ENCODE measurements at regions not wholly inside any gene's neighbourhood (a gene's known extent, or its start where the extent isn't known, plus 50 kb on each side); places are given as distances from the start of the nearest gene placed in this dataset.
"Not testable (repeated sequence)": the region's sequence is repeated elsewhere in the genome, so short reads cannot be mapped to it uniquely, and the experiment has no call there.

- Histone ChIP-seq H3K9ac (ENCODE audit: low read depth, low read length, poor library complexity, severe bottlenecking) (no peak overlapping the region), H3K27me3 (ENCODE audit: insufficient read depth, low read length, poor library complexity, severe bottlenecking) (no peaks in the 10 kb centered on the region), H3F3A (ENCODE audit: low read depth) (no peaks in the 10 kb centered on the region), H3K4me1 (ENCODE audit: insufficient read depth, low read length, poor library complexity, severe bottlenecking) (no peaks in the 10 kb centered on the region), H3K9me2 (replicated peaks; ENCODE audit: low read depth, low read length) (no peaks in the 10 kb centered on the region), H3K9me3 (ENCODE audit: insufficient read depth, low read depth, low read length) (no peaks in the 10 kb centered on the region), H4K20me1 (ENCODE audit: insufficient read depth, low read length, poor library complexity, severe bottlenecking) (no peaks in the 10 kb centered on the region), H3K79me2 (ENCODE audit: insufficient read depth, low read length) (no peaks in the 10 kb centered on the region), H3K4me2 (ENCODE audit: low read depth, low read length, poor library complexity, severe bottlenecking) (no peak overlapping the region), H2AFZ (ENCODE audit: low read length) (no peak overlapping the region), H3K36me3 (ENCODE audit: insufficient read depth, low read length) (no peaks in the 10 kb centered on the region), H3K4me3 (ENCODE audit: low read length, poor library complexity, severe bottlenecking) (no peak overlapping the region)
- no peak for TF ChIP-seq CTCF (conservative IDR thresholded peaks at IDR 0.05; ENCODE audit: low read length)
- no peak for TF ChIP-seq EZH2phosphoT487 (IDR thresholded peaks at IDR 0.05; ENCODE audit: borderline replicate concordance)
These were observed 74.0 kb downstream of the IGLL5 start for GRCh38 chr22:22961574-22961973.

- no peaks in the 10 kb centered on the region for H4K20me1 ChIP-seq (ENCODE audit: insufficient read depth, low read length, poor library complexity, severe bottlenecking)
- H3K9me2 ChIP-seq (replicated peaks; ENCODE audit: low read depth, low read length) = no peaks in the 10 kb centered on the region
- no peaks in the 10 kb centered on the region for H3F3A ChIP-seq (ENCODE audit: low read depth)
- H3K27me3 ChIP-seq (ENCODE audit: insufficient read depth, low read length, poor library complexity, severe bottlenecking) = no peaks in the 10 kb centered on the region
- no peaks in the 10 kb centered on the region for H3K36me3 ChIP-seq (ENCODE audit: insufficient read depth, low read length)
- H3K9ac ChIP-seq (ENCODE audit: low read depth, low read length, poor library complexity, severe bottlenecking) = no peak overlapping the region
- H2AFZ ChIP-seq (ENCODE audit: low read length) = no peak overlapping the region
- no peak overlapping the region for H3K4me2 ChIP-seq (ENCODE audit: low read depth, low read length, poor library complexity, severe bottlenecking)
- no peak overlapping the region for H3K4me3 ChIP-seq (ENCODE audit: low read length, poor library complexity, severe bottlenecking)
- H3K79me2 ChIP-seq (ENCODE audit: insufficient read depth, low read length) = no peaks in the 10 kb centered on the region
- TF ChIP-seq EZH2phosphoT487 (IDR thresholded peaks at IDR 0.05; ENCODE audit: borderline replicate concordance) (no peak), CTCF (conservative IDR thresholded peaks at IDR 0.05; ENCODE audit: low read length) (no peak)
- no peaks in the 10 kb centered on the region for H3K4me1 ChIP-seq (ENCODE audit: insufficient read depth, low read length, poor library complexity, severe bottlenecking)
- no peaks in the 10 kb centered on the region for H3K9me3 ChIP-seq (ENCODE audit: insufficient read depth, low read depth, low read length)
These were observed 80.8 kb downstream of the IGLL5 start for GRCh38 chr22:22968366-22968765.

GRCh38 chr22:22972605-22973004 is 85.0 kb downstream of the IGLL5 start:
- H2AFZ ChIP-seq (ENCODE audit: low read length); H3F3A ChIP-seq (ENCODE audit: low read depth); H3K9me3 ChIP-seq (ENCODE audit: insufficient read depth, low read depth, low read length); H3K27me3 ChIP-seq (ENCODE audit: insufficient read depth, low read length, poor library complexity, severe bottlenecking); H3K4me1 ChIP-seq (ENCODE audit: insufficient read depth, low read length, poor library complexity, severe bottlenecking); H3K36me3 ChIP-seq (ENCODE audit: insufficient read depth, low read length); H3K4me2 ChIP-seq (ENCODE audit: low read depth, low read length, poor library complexity, severe bottlenecking); H4K20me1 ChIP-seq (ENCODE audit: insufficient read depth, low read length, poor library complexity, severe bottlenecking); H3K4me3 ChIP-seq (ENCODE audit: low read length, poor library complexity, severe bottlenecking); H3K9me2 ChIP-seq (replicated peaks; ENCODE audit: low read depth, low read length); H3K79me2 ChIP-seq (ENCODE audit: insufficient read depth, low read length); H3K9ac ChIP-seq (ENCODE audit: low read depth, low read length, poor library complexity, severe bottlenecking): not testable (repeated sequence)

GRCh38 chr22:22973336-22973735 is 85.7 kb downstream of the IGLL5 start:
- Histone ChIP-seq H3K4me3 (ENCODE audit: low read length, poor library complexity, severe bottlenecking) (no peak overlapping the region), H3K36me3 (ENCODE audit: insufficient read depth, low read length) (no peaks in the 10 kb centered on the region), H3K9ac (ENCODE audit: low read depth, low read length, poor library complexity, severe bottlenecking) (no peak overlapping the region), H4K20me1 (ENCODE audit: insufficient read depth, low read length, poor library complexity, severe bottlenecking) (no peaks in the 10 kb centered on the region), H3K79me2 (ENCODE audit: insufficient read depth, low read length) (no peaks in the 10 kb centered on the region), H3K4me1 (ENCODE audit: insufficient read depth, low read length, poor library complexity, severe bottlenecking) (no peaks in the 10 kb centered on the region), H3K4me2 (ENCODE audit: low read depth, low read length, poor library complexity, severe bottlenecking) (no peak overlapping the region), H2AFZ (ENCODE audit: low read length) (no peak overlapping the region), H3F3A (ENCODE audit: low read depth) (no peaks in the 10 kb centered on the region), H3K9me3 (ENCODE audit: insufficient read depth, low read depth, low read length) (no peaks in the 10 kb centered on the region), H3K27me3 (ENCODE audit: insufficient read depth, low read length, poor library complexity, severe bottlenecking) (no peaks in the 10 kb centered on the region), H3K9me2 (replicated peaks; ENCODE audit: low read depth, low read length) (no peaks in the 10 kb centered on the region)
- TF ChIP-seq CTCF (conservative IDR thresholded peaks at IDR 0.05; ENCODE audit: low read length) = no peak
- no peak for TF ChIP-seq EZH2phosphoT487 (IDR thresholded peaks at IDR 0.05; ENCODE audit: borderline replicate concordance)
